CD14-positive monocyte (primary cell): ENCODE measurements at regions not wholly inside any gene's neighbourhood (a gene's known extent, or its start where the extent isn't known, plus 50 kb on each side); places are given as distances from the start of the nearest gene placed in this dataset.

Experiments used
- DNase-seq, 3 donors: peaks; one replicate each; pipeline ENCODE4 v3.0.0-alpha.2; 2011 to 2022
- H2AFZ ChIP-seq: 2 replicates; pipeline ENCODE4 v1.6.0; 2012; ENCODE audit warnings: mild to moderate bottlenecking, low read depth, low read length, inconsistent platforms; ENCODE audit not compliant: insufficient read depth, poor library complexity, severe bottlenecking
- H3K27ac ChIP-seq, 2 donors: 1 replicate in 1 of 2; 2 replicates in 1 of 2; pipeline ENCODE4 v1.5.1; 2012 to 2013; ENCODE audit warnings: low read length in 2 of 2, control low read depth in 1 of 2, inconsistent platforms in 1 of 2, low read depth in 1 of 2, mild to moderate bottlenecking in 1 of 2
- H3K27me3 ChIP-seq, 2 donors: one replicate each; pipeline versions ENCODE4 v1.6.0 to v1.6.1; 2011 to 2013; ENCODE audit warnings: low read length in 2 of 2; ENCODE audit not compliant: control insufficient read depth in 2 of 2, insufficient read depth in 2 of 2
- H3K36me3 ChIP-seq, 2 donors: replicated peaks in 1 of 2; 1 replicate in 1 of 2; 2 replicates in 1 of 2; pipeline versions ENCODE4 v1.5.1 to v1.6.1; 2012 to 2013; ENCODE audit warnings: low read length in 2 of 2, control low read depth in 1 of 2, inconsistent platforms in 1 of 2, mild to moderate bottlenecking in 1 of 2; ENCODE audit not compliant: insufficient read depth in 2 of 2, control insufficient read depth in 1 of 2
- H3K4me1 ChIP-seq, 2 donors: 1 replicate in 1 of 2; 2 replicates in 1 of 2; pipeline versions ENCODE4 v1.5.1 to v1.6.1; 2012 to 2013; ENCODE audit warnings: low read length in 2 of 2, control low read depth in 1 of 2, inconsistent platforms in 1 of 2, mild to moderate bottlenecking in 1 of 2, moderate library complexity in 1 of 2; ENCODE audit not compliant: insufficient read depth in 2 of 2, control insufficient read depth in 1 of 2
- H3K4me2 ChIP-seq: replicated peaks from 2 replicates; pipeline ENCODE3; 2012; ENCODE audit warnings: low read length, moderate library complexity, mild to moderate bottlenecking; ENCODE audit not compliant: poor library complexity, severe bottlenecking; ENCODE audit errors: extremely low read depth
- H3K4me3 ChIP-seq, 3 experiments: fragments of 200-600 bp in 1 of 3; sonication (generic) in 1 of 3; replicated peaks in 1 of 3; 1 replicate in 2 of 3; 2 replicates in 1 of 3; pipeline ENCODE4 v1.5.1; 2011 to 2013; ENCODE audit warnings: low read length in 3 of 3, mild to moderate bottlenecking in 3 of 3, control low read depth in 2 of 3, low read depth in 2 of 3, inconsistent platforms in 1 of 3, moderate library complexity in 1 of 3
- H3K79me2 ChIP-seq: 2 replicates; pipeline ENCODE4 v1.6.0; 2012; ENCODE audit warnings: mild to moderate bottlenecking, control low read depth, inconsistent platforms, low read length, moderate library complexity; ENCODE audit not compliant: insufficient read depth
- H3K9ac ChIP-seq: 2 replicates; pipeline ENCODE4 v1.6.0; 2017; ENCODE audit warnings: low read length, mild to moderate bottlenecking; ENCODE audit not compliant: insufficient read depth, poor library complexity, severe bottlenecking
- H3K9me3 ChIP-seq, 2 donors: replicated peaks in 1 of 2; 1 replicate in 1 of 2; 2 replicates in 1 of 2; pipeline versions ENCODE4 v1.5.1 to v1.6.1; 2012 to 2013; ENCODE audit warnings: low read length in 2 of 2, control low read depth in 1 of 2; ENCODE audit not compliant: control insufficient read depth in 1 of 2, insufficient read depth in 1 of 2
- H4K20me1 ChIP-seq: 2 replicates; pipeline ENCODE4 v1.6.0; 2012; ENCODE audit warnings: mild to moderate bottlenecking, low read length, control low read depth, moderate library complexity; ENCODE audit not compliant: insufficient read depth
- H3K27ac Mint-ChIP-seq, 7 donors: one replicate each; pipeline ENCODE4 v1.8.0; 2020; ENCODE audit warnings: mild to moderate bottlenecking in 7 of 7, mixed read lengths in 7 of 7, moderate library complexity in 6 of 7, inconsistent platforms in 2 of 7
- H3K27me3 Mint-ChIP-seq, 3 donors: one replicate each; pipeline ENCODE4 v1.8.0; 2021 to 2022; ENCODE audit warnings: low read depth in 3 of 3, mild to moderate bottlenecking in 3 of 3, mixed read lengths in 3 of 3, moderate library complexity in 3 of 3, inconsistent platforms in 1 of 3
- H3K36me3 Mint-ChIP-seq, 2 donors: one replicate each; pipeline ENCODE4 v1.8.0; 2020; ENCODE audit warnings: mixed read lengths in 2 of 2, inconsistent platforms in 1 of 2, mild to moderate bottlenecking in 1 of 2
- H3K4me1 Mint-ChIP-seq: one replicate; pipeline ENCODE4 v1.8.0; 2020; ENCODE audit warnings: mild to moderate bottlenecking, mixed read lengths
- H3K4me3 Mint-ChIP-seq, 2 donors: one replicate each; pipeline ENCODE4 v1.8.0; 2020; ENCODE audit warnings: mild to moderate bottlenecking in 2 of 2, mixed read lengths in 2 of 2, moderate library complexity in 1 of 2
- H3K9me3 Mint-ChIP-seq, 7 donors: one replicate each; pipeline ENCODE4 v1.8.0; 2020 to 2022; ENCODE audit warnings: mixed read lengths in 7 of 7, mild to moderate bottlenecking in 6 of 7, moderate library complexity in 6 of 7, inconsistent platforms in 2 of 7
- WGBS: methylation state at CpG from one replicate; pipeline ENCODE4 v1.1.5; 2013; ENCODE audit warnings: missing lambda C conversion rate; ENCODE audit not compliant: insufficient coverage; 5-methylcytosine and 5-hydroxymethylcytosine counted together
- intact Hi-C, 2 donors: fragments of 100-400 bp; cut with micrococcal nuclease; formaldehyde crosslinking; loops; one replicate each; pipeline versions ENCODE4 v1.15.0 to v1.15.1; 2023
- TF ChIP-seq, protein P1 (sequence below): fragments of 200-600 bp; IDR thresholded peaks from one replicate; pipeline ENCODE4 v1.8.0; 2022; ENCODE audit warnings: antibody characterized with exemption, mild to moderate bottlenecking

DNA sequence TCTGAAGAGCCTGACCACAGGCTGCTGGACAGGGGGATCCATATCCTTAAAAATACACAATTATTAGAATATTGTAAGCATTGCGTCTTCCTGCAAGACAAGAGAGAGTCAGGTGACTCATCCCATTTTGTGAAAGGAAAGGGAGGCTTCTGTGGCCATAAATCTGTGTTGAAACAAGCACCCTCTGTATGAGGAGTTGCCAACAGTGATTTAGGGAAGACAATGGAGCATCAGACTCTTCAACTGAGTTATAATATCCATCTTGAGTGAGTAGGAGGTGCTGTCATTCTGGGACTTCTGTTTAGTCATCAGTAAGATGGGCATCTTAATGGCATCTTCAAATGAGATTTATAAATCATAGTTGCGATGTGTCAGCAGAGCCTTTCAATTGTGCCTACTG is 554.5 kb downstream of the AACS start:
- no peaks in the 10 kb centered on the region for H3K36me3 ChIP-seq
- Mint-ChIP-seq H3K27ac (no peak overlapping the region), H3K9me3 (peaks cover 0 to 17% (median 3%) of the 10 kb centered on the region in 7 donors), H3K4me1 (no peaks in the 10 kb centered on the region), H3K27me3 (no peaks in the 10 kb centered on the region), H3K4me3 (no peak overlapping the region), H3K36me3 (no peaks in the 10 kb centered on the region)
- H3K4me3 ChIP-seq, result no peak overlapping the region
- no peak for DNase-seq
- H3K27me3 ChIP-seq, result no peaks in the 10 kb centered on the region
- TF ChIP-seq, protein P1, sequence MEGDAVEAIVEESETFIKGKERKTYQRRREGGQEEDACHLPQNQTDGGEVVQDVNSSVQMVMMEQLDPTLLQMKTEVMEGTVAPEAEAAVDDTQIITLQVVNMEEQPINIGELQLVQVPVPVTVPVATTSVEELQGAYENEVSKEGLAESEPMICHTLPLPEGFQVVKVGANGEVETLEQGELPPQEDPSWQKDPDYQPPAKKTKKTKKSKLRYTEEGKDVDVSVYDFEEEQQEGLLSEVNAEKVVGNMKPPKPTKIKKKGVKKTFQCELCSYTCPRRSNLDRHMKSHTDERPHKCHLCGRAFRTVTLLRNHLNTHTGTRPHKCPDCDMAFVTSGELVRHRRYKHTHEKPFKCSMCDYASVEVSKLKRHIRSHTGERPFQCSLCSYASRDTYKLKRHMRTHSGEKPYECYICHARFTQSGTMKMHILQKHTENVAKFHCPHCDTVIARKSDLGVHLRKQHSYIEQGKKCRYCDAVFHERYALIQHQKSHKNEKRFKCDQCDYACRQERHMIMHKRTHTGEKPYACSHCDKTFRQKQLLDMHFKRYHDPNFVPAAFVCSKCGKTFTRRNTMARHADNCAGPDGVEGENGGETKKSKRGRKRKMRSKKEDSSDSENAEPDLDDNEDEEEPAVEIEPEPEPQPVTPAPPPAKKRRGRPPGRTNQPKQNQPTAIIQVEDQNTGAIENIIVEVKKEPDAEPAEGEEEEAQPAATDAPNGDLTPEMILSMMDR, result no peak
- WGBS, result 83% methylated on average over 1 of the region's 2 CpGs
- H3K79me2 ChIP-seq, result no peaks in the 10 kb centered on the region
- H3K27ac ChIP-seq, result no peak overlapping the region
- no peaks in the 10 kb centered on the region for H3K4me1 ChIP-seq
- no peaks in the 10 kb centered on the region for H4K20me1 ChIP-seq
- no peak overlapping the region for H3K4me2 ChIP-seq
- H3K9me3 ChIP-seq, result peaks cover 6 to 8% of the 10 kb centered on the region in 2 donors
- no peak overlapping the region for H2AFZ ChIP-seq
- intact Hi-C loops, result no loop called here
- H3K9ac ChIP-seq, result no peak overlapping the region

DNA sequence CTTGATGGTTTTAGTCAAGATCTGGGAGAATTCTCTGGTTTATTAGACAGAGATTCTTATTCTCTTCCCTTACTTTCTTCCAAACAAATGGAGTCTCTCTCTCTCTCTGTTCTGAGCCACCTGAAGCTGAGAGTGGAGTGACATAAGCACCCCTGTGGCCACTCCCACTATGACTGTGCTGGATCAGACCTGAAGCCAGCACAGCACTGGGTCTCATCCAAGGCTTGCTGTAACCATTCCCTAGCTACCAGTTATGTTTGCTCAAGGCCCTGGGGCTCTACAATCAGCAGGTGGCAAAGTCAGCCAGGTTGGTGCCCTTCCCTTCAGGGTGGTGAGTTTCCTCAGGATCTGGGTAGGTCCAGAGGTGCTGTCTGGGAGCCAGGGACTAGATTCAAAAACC is 568.5 kb downstream of the AACS start:
- intact Hi-C loops, result no loop called here
- no peak overlapping the region for H2AFZ ChIP-seq
- no peaks in the 10 kb centered on the region for H3K4me1 ChIP-seq
- H3K79me2 ChIP-seq, result no peaks in the 10 kb centered on the region
- no peaks in the 10 kb centered on the region for H3K36me3 Mint-ChIP-seq
- H3K9me3 Mint-ChIP-seq, result peaks cover 2 to 11% (median 3%) of the 10 kb centered on the region in 7 donors
- H3K27me3 ChIP-seq, result no peaks in the 10 kb centered on the region
- no peak overlapping the region for H3K4me3 Mint-ChIP-seq
- no peak overlapping the region for H3K9ac ChIP-seq
- H3K27ac ChIP-seq, result no peak overlapping the region
- no peak overlapping the region for H3K27ac Mint-ChIP-seq
- no peaks in the 10 kb centered on the region for H3K4me1 Mint-ChIP-seq
- no peak for DNase-seq
- peaks cover 0 to 2% (median 0%) of the 10 kb centered on the region in 3 donors for H3K27me3 Mint-ChIP-seq
- no peaks in the 10 kb centered on the region for H3K36me3 ChIP-seq
- TF ChIP-seq, protein P1, result no peak
- H3K4me2 ChIP-seq, result no peak overlapping the region
- H3K4me3 ChIP-seq, result no peak overlapping the region
- peaks cover 0 to 10% of the 10 kb centered on the region in 2 donors for H3K9me3 ChIP-seq
- H4K20me1 ChIP-seq, result no peaks in the 10 kb centered on the region
